OCI-LY7 (cell line): ENCODE measurements at regions not wholly inside any gene's neighbourhood (a gene's known extent, or its start where the extent isn't known, plus 50 kb on each side); places are given as distances from the start of the nearest gene placed in this dataset.
A peak's percentile ranks its signal among the peaks of the same experiment; 100 is the strongest.

Experiments
- BruUV-seq: library from RNA; stranded (reverse); fragments of 400-500 nt; replicated peaks from 2 replicates; lab custom pipeline; 2021; lab: Mats Ljungman, UMichigan
- CTCF ChIA-PET: fragments of 300-600 bp; sonication (Branson Sonifier 250); formaldehyde crosslinking; loops from one replicate; lab custom pipeline; 2022; ENCODE audit warnings: antibody characterized with exemption; ENCODE audit not compliant: unreplicated experiment; lab: Charles Lee
- POLR2A ChIA-PET: fragments of 300-600 bp; sonication (Branson Sonifier 250); formaldehyde crosslinking; loops from one replicate; lab custom pipeline; 2022; ENCODE audit warnings: antibody characterized with exemption; lab: Charles Lee
- DNase-seq: peaks from one replicate; pipeline ENCODE4 v3.0.0-alpha.2; 2015; ENCODE audit warnings: low spot score
- H2AFZ ChIP-seq: fragments of 200-600 bp; sonication (generic), shearing (Covaris generic); 2 replicates; pipeline ENCODE4 v1.6.1; 2014; ENCODE audit warnings: mild to moderate bottlenecking, antibody characterized with exemption, low read length, moderate library complexity
- H3K27ac ChIP-seq: fragments of 200-600 bp; sonication (generic); 2 replicates; pipeline ENCODE4 v1.5.1; 2014; ENCODE audit warnings: mixed run types, low read depth, mild to moderate bottlenecking, moderate library complexity, low read length, inconsistent platforms; ENCODE audit not compliant: poor library complexity, severe bottlenecking
- H3K36me3 ChIP-seq: fragments of 200-600 bp; sonication (generic); 2 replicates; pipeline ENCODE4 v1.6.1; 2014; ENCODE audit warnings: mild to moderate bottlenecking, antibody characterized with exemption, low read length, moderate library complexity, mixed read lengths; ENCODE audit not compliant: insufficient read depth
- H3K4me1 ChIP-seq: fragments of 200-600 bp; sonication (generic); 2 replicates; pipeline ENCODE4 v1.5.1; 2014; ENCODE audit warnings: mild to moderate bottlenecking, low read length; ENCODE audit not compliant: insufficient read depth, poor library complexity, severe bottlenecking
- H3K4me2 ChIP-seq: fragments of 200-600 bp; sonication (generic); 2 replicates; pipeline ENCODE4 v1.6.1; 2014; ENCODE audit warnings: mild to moderate bottlenecking, low read length
- H3K4me3 ChIP-seq: fragments of 200-600 bp; sonication (generic); 2 replicates; pipeline ENCODE4 v1.5.1; 2014; ENCODE audit warnings: mild to moderate bottlenecking, low read depth, low read length; ENCODE audit not compliant: poor library complexity, severe bottlenecking
- H3K79me2 ChIP-seq: fragments of 200-600 bp; sonication (generic); 2 replicates; pipeline ENCODE4 v1.6.1; 2016; ENCODE audit warnings: low read depth, mild to moderate bottlenecking, low read length, moderate library complexity, mixed read lengths; ENCODE audit not compliant: insufficient read depth
- H3K9me2 ChIP-seq: fragments of 200-600 bp; sonication (generic); 2 replicates; pipeline ENCODE4 v1.6.1; 2016; ENCODE audit warnings: mild to moderate bottlenecking, low read length, mixed read lengths; ENCODE audit not compliant: insufficient read depth
- H3K9me3 ChIP-seq: fragments of 200-600 bp; sonication (generic); 2 replicates; pipeline ENCODE4 v1.6.1; 2014; ENCODE audit warnings: mild to moderate bottlenecking, mixed run types, low read length, mixed read lengths
- H4K20me1 ChIP-seq: fragments of 200-600 bp; sonication (generic); 2 replicates; pipeline ENCODE4 v1.6.1; 2014; ENCODE audit warnings: mild to moderate bottlenecking, antibody characterized with exemption, low read length, moderate library complexity, mixed read lengths; ENCODE audit not compliant: insufficient read depth
- EZH2phosphoT487 ChIP-seq: fragments of 200-600 bp; sonication (generic); IDR thresholded peaks from 2 replicates; pipeline ENCODE4 v1.6.1; 2018; ENCODE audit warnings: low read depth, borderline replicate concordance, mild to moderate bottlenecking, mixed run types, antibody characterized with exemption, low read length, moderate library complexity, mixed read lengths
- intact Hi-C: fragments of 100-400 bp; cut with micrococcal nuclease; formaldehyde crosslinking; loops from one replicate; pipeline ENCODE4 v1.10.0; 2022; ENCODE audit not compliant: unreplicated experiment
- TF ChIP-seq, protein P1 (sequence below): fragments of 200-600 bp; sonication (generic); conservative IDR thresholded peaks from 2 replicates; pipeline ENCODE4 v1.5.1; 2014; ENCODE audit warnings: mild to moderate bottlenecking, antibody characterized with exemption, low read length, moderate library complexity, mixed read lengths

DNA sequence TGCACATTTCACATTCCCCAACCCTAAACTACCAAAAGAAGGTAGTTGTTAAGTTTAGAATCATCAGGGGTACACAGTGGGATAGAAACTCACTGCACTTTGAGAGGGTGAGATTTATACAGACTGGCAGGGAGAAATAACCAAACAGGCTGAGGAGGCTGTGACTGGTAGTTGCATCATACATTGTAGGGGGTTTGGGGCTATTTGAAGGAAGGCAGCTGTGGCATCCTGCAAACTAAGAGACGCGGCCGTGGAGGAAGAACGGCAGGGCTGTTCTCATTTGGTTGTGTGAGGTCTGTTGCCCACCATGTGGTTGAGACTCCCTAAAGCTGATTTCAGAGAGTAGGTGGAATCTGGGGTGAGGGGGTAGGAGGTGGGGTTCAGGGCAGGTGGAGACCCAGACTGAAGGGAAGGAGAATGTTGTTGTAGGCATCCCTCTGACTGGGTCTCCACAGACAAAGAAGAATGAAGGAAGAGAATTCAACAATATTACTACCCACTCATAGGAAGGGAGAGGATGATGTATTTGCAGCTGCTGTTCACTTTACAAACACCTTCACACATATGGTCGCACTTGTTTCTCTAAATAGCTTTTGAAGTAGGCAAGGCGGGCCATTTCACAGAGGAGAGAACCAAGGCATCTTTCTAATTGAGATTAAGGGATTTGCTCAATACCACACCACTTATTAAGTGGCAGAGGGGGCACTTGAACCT is 170.9 kb upstream of the SIX2 start:
- Histone ChIP-seq H3K9me3 (peaks cover 5% of the 10 kb centered on the region; the same call in 1 of the 2 replicates), H4K20me1 (no peaks in the 10 kb centered on the region), H3K27ac (peak overlapping the region; percentile 79), H3K79me2 (no peaks in the 10 kb centered on the region), H2AFZ (peak overlapping the region; percentile 75), H3K9me2 (no peaks in the 10 kb centered on the region), H3K36me3 (no peaks in the 10 kb centered on the region), H3K4me1 (peaks cover 41% of the 10 kb centered on the region), H3K4me2 (peak overlapping the region; percentile 35), H3K4me3 (peak overlapping the region; percentile 35)
- peak; percentile 85 for DNase-seq
- BruUV-seq, result TSS peak; percentile 96
- POLR2A ChIA-PET, result interaction anchor here (0.6 to 1.3 kb wide), 3 partner anchors 15 to 260 kb away, joined by 3 to 4 read pairs (median 3); no protein-coding TSS in a partner anchor
- no peak for TF ChIP-seq EZH2phosphoT487
- TF ChIP-seq, protein P1, sequence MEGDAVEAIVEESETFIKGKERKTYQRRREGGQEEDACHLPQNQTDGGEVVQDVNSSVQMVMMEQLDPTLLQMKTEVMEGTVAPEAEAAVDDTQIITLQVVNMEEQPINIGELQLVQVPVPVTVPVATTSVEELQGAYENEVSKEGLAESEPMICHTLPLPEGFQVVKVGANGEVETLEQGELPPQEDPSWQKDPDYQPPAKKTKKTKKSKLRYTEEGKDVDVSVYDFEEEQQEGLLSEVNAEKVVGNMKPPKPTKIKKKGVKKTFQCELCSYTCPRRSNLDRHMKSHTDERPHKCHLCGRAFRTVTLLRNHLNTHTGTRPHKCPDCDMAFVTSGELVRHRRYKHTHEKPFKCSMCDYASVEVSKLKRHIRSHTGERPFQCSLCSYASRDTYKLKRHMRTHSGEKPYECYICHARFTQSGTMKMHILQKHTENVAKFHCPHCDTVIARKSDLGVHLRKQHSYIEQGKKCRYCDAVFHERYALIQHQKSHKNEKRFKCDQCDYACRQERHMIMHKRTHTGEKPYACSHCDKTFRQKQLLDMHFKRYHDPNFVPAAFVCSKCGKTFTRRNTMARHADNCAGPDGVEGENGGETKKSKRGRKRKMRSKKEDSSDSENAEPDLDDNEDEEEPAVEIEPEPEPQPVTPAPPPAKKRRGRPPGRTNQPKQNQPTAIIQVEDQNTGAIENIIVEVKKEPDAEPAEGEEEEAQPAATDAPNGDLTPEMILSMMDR, result no peak
- CTCF ChIA-PET, result no interaction called here
- intact Hi-C loops, result loop anchor here (2.0 to 5.0 kb wide), 3 partner anchors 45 to 277 kb away; no protein-coding TSS in a partner anchor

DNA sequence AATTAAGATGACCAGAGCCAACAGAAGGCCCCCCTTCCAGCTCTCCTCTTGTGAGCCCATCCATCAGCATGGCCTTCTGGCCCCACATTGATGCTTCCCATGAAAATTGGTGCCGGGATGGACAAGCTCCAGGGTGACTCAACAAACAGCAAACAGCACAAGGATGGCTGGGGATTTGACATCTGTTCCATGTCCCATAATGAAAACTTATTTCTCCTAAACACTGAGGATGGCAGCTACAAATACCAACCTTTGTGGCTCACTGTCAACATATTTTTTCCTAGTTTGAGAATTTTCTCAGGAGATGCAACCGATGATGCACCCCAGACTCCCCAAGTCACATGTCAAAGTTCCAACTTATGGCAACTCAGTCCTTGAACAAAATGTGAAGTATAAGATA is 169.6 kb upstream of the SIX2 start:
- Histone ChIP-seq H3K36me3 (no peaks in the 10 kb centered on the region), H3K27ac (no peak overlapping the region), H3K9me3 (peaks cover 5% of the 10 kb centered on the region; the same call in 1 of the 2 replicates), H2AFZ (no peak overlapping the region), H4K20me1 (no peaks in the 10 kb centered on the region), H3K79me2 (no peaks in the 10 kb centered on the region), H3K4me1 (peaks cover 36% of the 10 kb centered on the region), H3K9me2 (no peaks in the 10 kb centered on the region), H3K4me3 (no peak overlapping the region), H3K4me2 (no peak overlapping the region)
- TF ChIP-seq, protein P1, result no peak
- TF ChIP-seq EZH2phosphoT487, result no peak
- BruUV-seq, result no TSS peak
- ChIA-PET POLR2A (interaction anchor here (0.6 to 1.0 kb wide), 4 partner anchors 11 to 44 kb away, joined by 3 to 5 read pairs (median 3); no protein-coding TSS in a partner anchor), CTCF (no interaction called here)
- intact Hi-C loops, result no loop called here
- DNase-seq, result no peak

DNA sequence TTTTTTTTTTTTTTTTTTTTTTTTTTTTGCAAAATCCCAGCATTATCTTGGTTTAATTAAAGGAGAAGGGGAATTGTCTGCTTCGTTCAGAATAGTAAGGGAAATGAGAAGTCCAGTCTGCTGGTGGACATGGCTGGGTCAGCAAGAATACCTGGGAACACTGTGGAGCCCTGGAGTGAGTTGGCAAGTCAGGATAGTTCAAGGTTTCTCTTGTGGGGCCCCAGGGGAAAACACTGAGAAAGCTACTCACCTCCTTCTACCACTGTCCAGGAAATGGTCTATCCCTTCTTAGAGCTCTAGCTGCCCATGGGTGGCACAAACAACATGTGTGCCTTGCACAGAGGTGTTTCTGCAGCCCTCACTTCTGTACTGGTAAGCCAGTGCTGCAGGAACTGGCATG is 169.1 kb upstream of the SIX2 start:
- Histone ChIP-seq H3K27ac (no peak overlapping the region), H2AFZ (no peak overlapping the region), H3K36me3 (no peaks in the 10 kb centered on the region), H3K4me1 (peaks cover 36% of the 10 kb centered on the region), H3K4me2 (no peak overlapping the region), H4K20me1 (no peaks in the 10 kb centered on the region), H3K4me3 (no peak overlapping the region), H3K79me2 (no peaks in the 10 kb centered on the region), H3K9me3 (peaks cover 5% of the 10 kb centered on the region; the same call in 1 of the 2 replicates), H3K9me2 (no peaks in the 10 kb centered on the region)
- no peak for TF ChIP-seq EZH2phosphoT487
- TF ChIP-seq, protein P1, result no peak
- intact Hi-C loops, result no loop called here
- peak; percentile 44 for DNase-seq
- BruUV-seq, result no TSS peak
- ChIA-PET CTCF (no interaction called here), POLR2A (interaction anchor here (0.6 to 1.0 kb wide), 5 partner anchors 10 to 158 kb away, joined by 3 to 7 read pairs (median 3); no protein-coding TSS in a partner anchor)
